ENCODE measurements at regions not wholly inside any gene's neighbourhood (a gene's known extent, or its start where the extent isn't known, plus 50 kb on each side); places are given as distances from the start of the nearest gene placed in this dataset.

DNA sequence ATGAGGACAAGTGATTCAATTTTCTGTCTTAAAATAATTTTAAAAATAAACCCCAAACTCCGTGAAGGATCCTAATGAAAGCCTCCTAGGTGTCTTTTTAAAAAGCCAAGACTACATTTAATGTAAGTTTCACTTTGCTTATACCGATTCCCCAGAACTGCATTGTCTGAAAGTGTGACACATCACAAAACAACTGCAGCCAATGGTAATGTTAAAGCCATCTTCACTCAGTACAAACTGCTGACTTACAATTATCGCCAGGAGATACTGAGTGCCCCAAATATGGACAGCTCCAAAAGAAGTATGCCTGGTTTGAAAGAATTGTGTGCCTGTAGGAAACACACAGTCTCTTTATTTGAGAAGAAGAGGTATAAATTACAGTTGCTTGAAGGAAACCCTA lies 73.7 kb upstream of the SPANXB1 start:
- TF ChIP-seq ZNF274 (IDR thresholded peaks at IDR 0.05; ENCODE audit: low read depth, low read length): no peak
- TF ChIP-seq YY1 (IDR thresholded peaks at IDR 0.05; ENCODE audit: insufficient read depth, insufficient read length): no peak

Measured in NT2/D1 (cell line).